Uterus (tissue), 3 donors: ENCODE measurements at regions not wholly inside any gene's neighbourhood (a gene's known extent, or its start where the extent isn't known, plus 50 kb on each side); places are given as distances from the start of the nearest gene placed in this dataset.

Experiments used
- DNase-seq, 2 donors: peaks; one replicate each; pipeline ENCODE4 v3.0.0-alpha.2; 2019 to 2020
- H3K27ac ChIP-seq, 2 donors: fragments of 200-600 bp; sonication (generic); 1 replicate in 1 of 2; 2 replicates in 1 of 2; pipeline ENCODE4 v1.5.1; 2016 to 2018
- H3K27me3 ChIP-seq, 2 donors: fragments of 200-600 bp; sonication (generic); one replicate each; pipeline ENCODE4 v1.5.1; 2018 to 2019; ENCODE audit warnings: control low read depth in 1 of 2
- H3K36me3 ChIP-seq, 2 donors: fragments of 200-600 bp; sonication (generic); one replicate each; pipeline ENCODE4 v1.5.1; 2019; ENCODE audit warnings: control low read depth in 1 of 2
- H3K4me1 ChIP-seq, 2 donors: fragments of 200-600 bp; sonication (generic); one replicate each; pipeline ENCODE4 v1.5.1; 2018 to 2019; ENCODE audit warnings: control low read depth in 1 of 2
- H3K4me3 ChIP-seq, 2 donors: fragments of 200-600 bp; sonication (generic); 1 replicate in 1 of 2; 2 replicates in 1 of 2; pipeline ENCODE4 v1.5.1; 2018 to 2019; ENCODE audit warnings: mild to moderate bottlenecking in 1 of 2
- H3K9me3 ChIP-seq, 2 donors: fragments of 200-600 bp; sonication (generic); one replicate each; pipeline ENCODE4 v1.5.1; 2019; ENCODE audit warnings: control low read depth in 1 of 2
- CTCF ChIP-seq, 4 experiments: fragments of 200-600 bp in 2 of 4; fragments of 450-650 bp in 2 of 4; sonication (generic) in 2 of 4; IDR thresholded peaks; one replicate each; pipeline ENCODE4 v1.5.1; 2016 to 2019; ENCODE audit warnings: antibody characterized with exemption in 4 of 4, mild to moderate bottlenecking in 2 of 4, moderate library complexity in 1 of 4
- POLR2A ChIP-seq, 2 donors: fragments of 450-650 bp; IDR thresholded peaks; one replicate each; pipeline ENCODE4 v1.6.1; 2016; ENCODE audit warnings: antibody characterized with exemption in 2 of 2, mild to moderate bottlenecking in 1 of 2, moderate library complexity in 1 of 2
- intact Hi-C: fragments of 100-400 bp; cut with DNase I; formaldehyde crosslinking; loops from one replicate; pipeline ENCODE4 v1.15.1; 2023; ENCODE audit warnings: low total_unique reads
- donor health status: DM: yes; HTN: yes; CAD: no.

GRCh38 chr5:113789769-113790168, 276.3 kb downstream of the YTHDC2 start:
- no peak overlapping the region for H3K4me3 ChIP-seq
- no peaks in the 10 kb centered on the region for H3K27me3 ChIP-seq
- H3K4me1 ChIP-seq: no peaks in the 10 kb centered on the region
- no peaks in the 10 kb centered on the region for H3K36me3 ChIP-seq
- TF ChIP-seq CTCF (IDR thresholded peaks at IDR 0.05) (no peak), POLR2A (IDR thresholded peaks at IDR 0.05) (no peak)
- no peak overlapping the region for H3K27ac ChIP-seq
- DNase-seq: no peak
- no peaks in the 10 kb centered on the region for H3K9me3 ChIP-seq
- intact Hi-C loops: no loop called here

- Histone ChIP-seq H3K27ac (no peak overlapping the region), H3K36me3 (no peaks in the 10 kb centered on the region), H3K4me1 (no peaks in the 10 kb centered on the region), H3K9me3 (no peaks in the 10 kb centered on the region), H3K4me3 (no peak overlapping the region), H3K27me3 (no peaks in the 10 kb centered on the region)
- intact Hi-C loops: no loop called here
- DNase-seq: no peak
- TF ChIP-seq CTCF (IDR thresholded peaks at IDR 0.05) (no peak), POLR2A (IDR thresholded peaks at IDR 0.05) (no peak)
These were observed 279.3 kb downstream of the YTHDC2 start for GRCh38 chr5:113792806-113793205.

- DNase-seq: no peak
- H3K36me3 ChIP-seq: no peaks in the 10 kb centered on the region
- H3K4me3 ChIP-seq: no peak overlapping the region
- H3K9me3 ChIP-seq: no peaks in the 10 kb centered on the region
- TF ChIP-seq POLR2A (IDR thresholded peaks at IDR 0.05) (no peak), CTCF (IDR thresholded peaks at IDR 0.05) (no peak)
- intact Hi-C loops: no loop called here
- H3K27ac ChIP-seq: no peak overlapping the region
- no peaks in the 10 kb centered on the region for H3K4me1 ChIP-seq
- H3K27me3 ChIP-seq: no peaks in the 10 kb centered on the region
These were observed 281.5 kb downstream of the YTHDC2 start for GRCh38 chr5:113794981-113795380.

- Histone ChIP-seq H3K27me3 (no peaks in the 10 kb centered on the region), H3K4me1 (no peaks in the 10 kb centered on the region), H3K4me3 (no peak overlapping the region), H3K36me3 (no peaks in the 10 kb centered on the region), H3K9me3 (no peaks in the 10 kb centered on the region), H3K27ac (no peak overlapping the region)
- no peak for DNase-seq
- TF ChIP-seq POLR2A (IDR thresholded peaks at IDR 0.05): no peak
- no peak for TF ChIP-seq CTCF (IDR thresholded peaks at IDR 0.05)
- intact Hi-C loops: no loop called here
These were observed 287.2 kb downstream of the YTHDC2 start for GRCh38 chr5:113800686-113801085.

- DNase-seq: no peak
- H3K36me3 ChIP-seq: no peaks in the 10 kb centered on the region
- H3K27me3 ChIP-seq: no peaks in the 10 kb centered on the region
- no peak overlapping the region for H3K27ac ChIP-seq
- H3K4me1 ChIP-seq: no peaks in the 10 kb centered on the region
- TF ChIP-seq CTCF (IDR thresholded peaks at IDR 0.05) (no peak), POLR2A (IDR thresholded peaks at IDR 0.05) (no peak)
- H3K4me3 ChIP-seq: no peak overlapping the region
- intact Hi-C loops: no loop called here
- H3K9me3 ChIP-seq: no peaks in the 10 kb centered on the region
These were observed 290.8 kb downstream of the YTHDC2 start for GRCh38 chr5:113804264-113804663.
